22Rv1 (cell line): ENCODE measurements at regions not wholly inside any gene's neighbourhood (a gene's known extent, or its start where the extent isn't known, plus 50 kb on each side); places are given as distances from the start of the nearest gene placed in this dataset.

ENCODE experiments used
- H3K27ac ChIP-seq: fragments of 450-650 bp; 2 replicates; pipeline ENCODE4 v1.5.1; 2017
- CTCF ChIP-seq: fragments of 450-650 bp; IDR thresholded peaks from 2 replicates; pipeline ENCODE4 v1.5.1; 2017; ENCODE audit warnings: mild to moderate bottlenecking
- ZFX ChIP-seq: fragments of 450-650 bp; IDR thresholded peaks from 2 replicates; pipeline ENCODE4 v1.6.1; 2017; ENCODE audit warnings: antibody characterized with exemption, borderline replicate concordance

GRCh38 chr10:128721963-128722445 is 595.8 kb upstream of the MKI67 start:
- no peak for TF ChIP-seq ZFX
- TF ChIP-seq CTCF, result no peak

GRCh38 chr10:128722947-128723346 is 596.7 kb upstream of the MKI67 start:
- TF ChIP-seq CTCF, result no peak
- no peak for TF ChIP-seq ZFX
- H3K27ac ChIP-seq, result no peak overlapping the region

More at GRCh38 chr10:128721963-128722445, 595.8 kb upstream of the MKI67 start:
- no peak overlapping the region for H3K27ac ChIP-seq

- TF ChIP-seq ZFX, result no peak
- no peak for TF ChIP-seq CTCF
- H3K27ac ChIP-seq, result no peak overlapping the region
These were observed 597.5 kb upstream of the MKI67 start for GRCh38 chr10:128723631-128724205.

- no peak overlapping the region for H3K27ac ChIP-seq
- TF ChIP-seq ZFX (no peak), CTCF (no peak)
These were observed 599.3 kb upstream of the MKI67 start for GRCh38 chr10:128725531-128725930.

- TF ChIP-seq ZFX, result no peak
- H3K27ac ChIP-seq, result no peak overlapping the region
These were observed 600.9 kb upstream of the MKI67 start for GRCh38 chr10:128727114-128727513.

GRCh38 chr10:128729910-128730420 is 603.7 kb upstream of the MKI67 start:
- TF ChIP-seq CTCF (no peak), ZFX (no peak)

GRCh38 chr10:128730922-128731321 is 604.7 kb upstream of the MKI67 start:
- no peak for TF ChIP-seq ZFX
- no peak overlapping the region for H3K27ac ChIP-seq

More at GRCh38 chr10:128729910-128730420, 603.7 kb upstream of the MKI67 start:
- H3K27ac ChIP-seq, result no peak overlapping the region

GRCh38 chr10:128734161-128734560 is 607.9 kb upstream of the MKI67 start:
- no peak overlapping the region for H3K27ac ChIP-seq
- TF ChIP-seq ZFX, result no peak
- no peak for TF ChIP-seq CTCF
